GM18517 (cell line): ENCODE measurements at regions not wholly inside any gene's neighbourhood (a gene's known extent, or its start where the extent isn't known, plus 50 kb on each side); places are given as distances from the start of the nearest gene placed in this dataset.
"Not testable (repeated sequence)": the region's sequence is repeated elsewhere in the genome, so short reads cannot be mapped to it uniquely, and the experiment has no call there.

Experiments used
- ATAC-seq: cut with Tn5 transposase; IDR thresholded peaks from one replicate; pipeline ENCODE4 v1.9.1; 2021; ENCODE audit warnings: mild to moderate bottlenecking, moderate library complexity; ENCODE audit not compliant: unreplicated experiment

- ATAC-seq = no peak
These were observed 382.9 kb downstream of the TMEM121 start for GRCh38 chr14:105909046-105909827.

GRCh38 chr14:105909828-105910120 lies 383.4 kb downstream of the TMEM121 start:
- ATAC-seq = not testable (repeated sequence)

- no peak for ATAC-seq
These were observed 384.0 kb downstream of the TMEM121 start for GRCh38 chr14:105910426-105910825.

- no peak for ATAC-seq
These were observed 384.8 kb downstream of the TMEM121 start for GRCh38 chr14:105911006-105911847.

- not testable (repeated sequence) for ATAC-seq
These were observed 385.5 kb downstream of the TMEM121 start for GRCh38 chr14:105911848-105912292.

- ATAC-seq = no peak
These were observed 386.3 kb downstream of the TMEM121 start for GRCh38 chr14:105912641-105913180.

GRCh38 chr14:105913221-105913620 lies 386.8 kb downstream of the TMEM121 start:
- no peak for ATAC-seq

GRCh38 chr14:105913861-105914260 lies 387.5 kb downstream of the TMEM121 start:
- ATAC-seq = no peak

GRCh38 chr14:105914281-105914680 lies 387.9 kb downstream of the TMEM121 start:
- ATAC-seq = not testable (repeated sequence)

- no peak for ATAC-seq
These were observed 388.5 kb downstream of the TMEM121 start for GRCh38 chr14:105914738-105915385.

GRCh38 chr14:105915546-105915945 lies 389.2 kb downstream of the TMEM121 start:
- ATAC-seq = not testable (repeated sequence)

- ATAC-seq = not testable (repeated sequence)
These were observed 391.0 kb downstream of the TMEM121 start for GRCh38 chr14:105917136-105917932.

- ATAC-seq = no peak
These were observed 391.6 kb downstream of the TMEM121 start for GRCh38 chr14:105917933-105918436.

- ATAC-seq = no peak
These were observed 392.3 kb downstream of the TMEM121 start for GRCh38 chr14:105918496-105919262.

GRCh38 chr14:105919458-105920150 lies 393.2 kb downstream of the TMEM121 start:
- no peak for ATAC-seq

- not testable (repeated sequence) for ATAC-seq
These were observed 393.8 kb downstream of the TMEM121 start for GRCh38 chr14:105920151-105920700.

GRCh38 chr14:105920803-105921755 lies 394.7 kb downstream of the TMEM121 start:
- ATAC-seq = not testable (repeated sequence)
